Psoas muscle (tissue), 7 donors: ENCODE measurements at regions not wholly inside any gene's neighbourhood (a gene's known extent, or its start where the extent isn't known, plus 50 kb on each side); places are given as distances from the start of the nearest gene placed in this dataset.
"Not testable (repeated sequence)": the region's sequence is repeated elsewhere in the genome, so short reads cannot be mapped to it uniquely, and the experiment has no call there.

Source experiments
- ATAC-seq, 4 donors: fragments of 200-7000 bp; cut with Tn5 transposase; one replicate each; pipeline ENCODE4 v1.9.1; 2020; ENCODE audit warnings: moderate library complexity in 3 of 4, mild to moderate bottlenecking in 2 of 4
- DNase-seq, 2 donors: peaks; one replicate each; pipeline ENCODE4 v3.0.0-alpha.2; 2020
- H3K27ac ChIP-seq: fragments of 200-600 bp; one replicate; pipeline ENCODE4 v1.8.0; 2022
- H3K27me3 ChIP-seq, 3 donors: fragments of 200-600 bp in 1 of 3; one replicate each; pipeline versions ENCODE4 v1.6.1 to v1.8.0; 2013 to 2022; ENCODE audit warnings: low read length in 2 of 3, mild to moderate bottlenecking in 2 of 3, moderate library complexity in 1 of 3; ENCODE audit not compliant: insufficient read depth in 3 of 3
- H3K36me3 ChIP-seq, 2 donors: fragments of 200-600 bp in 1 of 2; one replicate each; pipeline versions ENCODE4 v1.6.1 to v1.8.0; 2013 to 2022; ENCODE audit warnings: low read depth in 1 of 2, mild to moderate bottlenecking in 1 of 2, moderate library complexity in 1 of 2; ENCODE audit not compliant: insufficient read depth in 1 of 2
- H3K4me1 ChIP-seq: fragments of 200-600 bp; one replicate; pipeline ENCODE4 v1.8.0; 2022
- H3K4me3 ChIP-seq: fragments of 200-600 bp; one replicate; pipeline ENCODE4 v1.8.0; 2022; ENCODE audit warnings: mild to moderate bottlenecking
- H3K9me3 ChIP-seq: fragments of 200-600 bp; one replicate; pipeline ENCODE4 v1.8.0; 2022
- CTCF ChIP-seq: fragments of 200-600 bp; IDR thresholded peaks from one replicate; pipeline ENCODE4 v1.8.0; 2022; ENCODE audit warnings: antibody characterized with exemption
- WGBS, 3 donors: extraction: QIAGEN DNeasy Blood & Tissue Kit; methylation state at CpG; one replicate each; pipeline versions ENCODE4 v1.1.6 to v1.1.7; 2013; 5-methylcytosine and 5-hydroxymethylcytosine counted together
- intact Hi-C, 2 donors: fragments of 100-400 bp; cut with DNase I; formaldehyde crosslinking; loops; one replicate each; pipeline versions ENCODE4 v1.11.0 to v1.14.2; 2022
- donor health status: healthy with polysubstance abuse.
- donor health status: DM: no; HTN: no; CAD: no; lungs with moderate emphysema.
- donor health status: Bipolar disorder and iron deficiency.
- donor health status: healthy.
- donor health status: DM: yes; HTN: yes; CAD: no.
- donor health status: DM: no; HTN: no; CAD: no.
- donor health status: DM: yes; HTN: yes; CAD: no.

GRCh38 chr12:40172879-40173278 is 51.9 kb upstream of the LRRK2 start:
- Histone ChIP-seq H3K36me3 (no peaks in the 10 kb centered on the region), H3K27me3 (no peaks in the 10 kb centered on the region), H3K27ac (no peak overlapping the region), H3K9me3 (no peaks in the 10 kb centered on the region), H3K4me3 (no peak overlapping the region), H3K4me1 (no peaks in the 10 kb centered on the region)
- TF ChIP-seq CTCF: no peak
- intact Hi-C loops: no loop called here
- no peak for ATAC-seq
- WGBS, 3 donors: 39 to 77% (median 59%) methylated on average over 2 of the region's 2 CpGs
- no peak for DNase-seq

- H3K4me1 ChIP-seq: no peaks in the 10 kb centered on the region
- no peak for DNase-seq
- no peaks in the 10 kb centered on the region for H3K9me3 ChIP-seq
- H3K27ac ChIP-seq: no peak overlapping the region
- whole genome bisulfite sequencing, 3 donors: 68 to 78% (median 78%) methylated on average over 1 of the region's 1 CpG
- no peak for TF ChIP-seq CTCF
- H3K27me3 ChIP-seq: no peaks in the 10 kb centered on the region
- H3K4me3 ChIP-seq: no peak overlapping the region
- intact Hi-C loops: no loop called here
- H3K36me3 ChIP-seq: no peaks in the 10 kb centered on the region
- no peak for ATAC-seq
Observed at GRCh38 chr12:40171501-40171900, 53.3 kb upstream of the LRRK2 start.

GRCh38 chr12:40171066-40171465 is 53.7 kb upstream of the LRRK2 start:
- WGBS, 3 donors: 93 to 95% (median 95%) methylated on average over 1 of the region's 1 CpG
- TF ChIP-seq CTCF: no peak
- DNase-seq (no peak), ATAC-seq (no peak)
- Histone ChIP-seq H3K4me1 (no peaks in the 10 kb centered on the region), H3K27me3 (no peaks in the 10 kb centered on the region), H3K4me3 (no peak overlapping the region), H3K27ac (no peak overlapping the region), H3K9me3 (no peaks in the 10 kb centered on the region), H3K36me3 (no peaks in the 10 kb centered on the region)
- intact Hi-C loops: no loop called here

DNA sequence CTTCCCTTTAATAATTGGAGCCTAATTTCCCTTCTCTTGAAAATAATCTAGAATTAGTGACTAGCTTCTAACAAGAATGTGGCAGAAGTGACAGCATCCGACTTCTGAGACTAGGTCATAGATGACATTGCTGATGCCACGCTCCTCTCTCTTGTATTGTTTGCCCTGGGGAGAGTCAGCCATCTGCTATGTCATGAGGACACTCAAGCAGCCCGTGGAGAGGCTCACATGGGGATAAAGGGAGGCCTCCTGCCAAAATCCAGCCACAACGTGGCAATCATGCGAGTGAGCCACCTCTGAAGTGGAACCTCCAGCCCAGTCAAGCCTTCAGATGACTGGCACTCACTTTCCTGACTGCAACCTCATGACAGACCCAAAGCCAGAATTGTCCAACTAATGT is 54.2 kb upstream of the LRRK2 start:
- H3K9me3 ChIP-seq: no peaks in the 10 kb centered on the region
- intact Hi-C loops: no loop called here
- no peak for TF ChIP-seq CTCF

DNA sequence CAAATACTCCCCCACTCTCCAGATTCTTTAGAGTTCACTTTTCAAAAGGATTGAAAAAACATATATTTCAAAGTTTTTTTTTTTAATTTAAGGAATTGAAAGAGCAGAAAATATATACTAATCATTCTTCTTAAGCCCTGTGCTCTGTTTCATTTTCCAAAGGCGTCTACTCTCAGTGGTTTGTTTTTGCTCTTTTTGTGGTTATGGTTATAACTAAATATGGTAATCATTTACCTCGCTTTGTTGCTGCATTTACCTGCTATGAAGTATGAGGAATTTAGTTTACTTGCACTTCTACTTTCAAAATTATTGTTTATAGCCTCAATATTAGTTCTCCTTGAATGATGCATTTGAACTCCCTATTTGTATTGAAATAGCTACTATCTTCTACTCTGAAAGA is 55.9 kb upstream of the LRRK2 start:
- H3K9me3 ChIP-seq: no peaks in the 10 kb centered on the region
- WGBS, 3 donors: 56 to 65% (median 60%) methylated on average over 2 of the region's 2 CpGs
- H3K27ac ChIP-seq: no peak overlapping the region
- no peak for TF ChIP-seq CTCF
- H3K36me3 ChIP-seq: no peaks in the 10 kb centered on the region
- DNase-seq (no peak), ATAC-seq (no peak)
- no peak overlapping the region for H3K4me3 ChIP-seq
- H3K27me3 ChIP-seq: no peaks in the 10 kb centered on the region
- intact Hi-C loops: no loop called here
- H3K4me1 ChIP-seq: no peaks in the 10 kb centered on the region

More for the DNA sequence above, 54.2 kb upstream of the LRRK2 start:
- ATAC-seq (no peak), DNase-seq (no peak)
- H3K4me1 ChIP-seq: no peaks in the 10 kb centered on the region
- H3K4me3 ChIP-seq: no peak overlapping the region
- WGBS, 3 donors: 51 to 54% (median 52%) methylated on average over 5 of the region's 5 CpGs
- no peak overlapping the region for H3K27ac ChIP-seq
- no peaks in the 10 kb centered on the region for H3K36me3 ChIP-seq
- H3K27me3 ChIP-seq: no peaks in the 10 kb centered on the region

DNA sequence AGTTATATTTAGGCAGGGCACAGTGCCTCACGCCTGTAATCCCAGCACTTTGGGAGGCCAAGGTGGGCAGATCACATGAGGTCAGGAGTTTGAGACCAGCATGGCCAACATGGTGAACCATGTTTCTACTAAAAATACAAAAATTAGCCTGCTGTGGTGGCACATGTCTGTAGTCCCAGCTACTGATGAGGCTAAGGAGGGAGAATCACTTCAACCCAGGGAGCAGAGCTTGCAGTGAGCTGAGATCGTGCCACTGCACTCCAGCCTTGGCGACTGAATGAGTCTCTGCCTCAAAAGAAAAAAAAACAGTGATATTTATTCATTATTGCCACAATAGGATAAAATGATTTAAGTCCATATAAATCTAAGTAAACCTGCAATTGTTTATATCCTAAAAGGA is 56.4 kb upstream of the LRRK2 start:
- ATAC-seq, DNase-seq, intact Hi-C loops, H3K9me3 ChIP-seq, H3K4me1 ChIP-seq, H3K36me3 ChIP-seq, H3K27ac ChIP-seq, H3K27me3 ChIP-seq, H3K4me3 ChIP-seq: not testable (repeated sequence)
- 84 to 91% (median 88%) methylated on average over 3 of the region's 3 CpGs for WGBS, 3 donors
